HepG2 (cell line): ENCODE measurements at regions not wholly inside any gene's neighbourhood (a gene's known extent, or its start where the extent isn't known, plus 50 kb on each side); places are given as distances from the start of the nearest gene placed in this dataset.

Experiments used
- ATAC-seq: fragments of 200-7000 bp; cut with Tn5 transposase; 3 replicates; pipeline ENCODE4 v1.9.1; 2020; ENCODE audit warnings: mild to moderate bottlenecking, moderate library complexity
- BruUV-seq: library from RNA; stranded (reverse); fragments of 400-500 nt; replicated peaks from 2 replicates; lab custom pipeline; 2021; lab: Mats Ljungman, UMichigan
- CTCF ChIA-PET: fragments of 300-600 bp; formaldehyde crosslinking; extraction: SDS; loops from one replicate; lab custom pipeline; 2021; ENCODE audit warnings: low total read pairs, inconsistent platforms, low intra/inter-chr PET ratio; lab: Yijun Ruan, JAX
- POLR2A ChIA-PET: fragments of 350-600 bp; sonication (Branson Sonifier 250); formaldehyde crosslinking; loops from one replicate; lab custom pipeline; 2020; ENCODE audit warnings: antibody characterized with exemption, inconsistent platforms; lab: Yijun Ruan, JAX
- DNase-seq: peaks from one replicate; pipeline ENCODE4 v3.0.0-alpha.2; 2015; ENCODE audit warnings: low spot score
- FAIRE-seq: peaks from 3 replicates; lab custom pipeline; 2011; peaks lifted over from hg19 to GRCh38; lab: Jason Lieb, UNC
- H2AFZ ChIP-seq: one replicate; pipeline ENCODE4 v1.6.1; 2011; ENCODE audit warnings: low read length, inconsistent platforms
- H3K27ac ChIP-seq: fragments of 300-600 bp; 3 replicates; pipeline ENCODE4 v1.8.0; 2011; ENCODE audit warnings: mixed run types, mild to moderate bottlenecking, mixed read lengths, low read length, inconsistent platforms; ENCODE audit not compliant: insufficient read depth; ENCODE audit errors: extremely low read length
- H3K27me3 ChIP-seq, 2 experiments: fragments of 200-600 bp in 1 of 2; 2 replicates in 1 of 2; 3 replicates in 1 of 2; pipeline versions ENCODE4 v1.6.0 to v1.8.0; 2011; ENCODE audit warnings: low read length in 2 of 2, mild to moderate bottlenecking in 2 of 2, moderate library complexity in 2 of 2, inconsistent platforms in 1 of 2; ENCODE audit not compliant: insufficient read depth in 2 of 2, control insufficient read depth in 1 of 2
- H3K36me3 ChIP-seq, 2 experiments: fragments of 200-600 bp in 1 of 2; replicated peaks in 1 of 2; 2 replicates in 1 of 2; 3 replicates in 1 of 2; pipeline versions ENCODE4 v1.5.1 to v1.8.0; 2011; ENCODE audit warnings: low read length in 2 of 2, inconsistent platforms in 1 of 2; ENCODE audit not compliant: insufficient read depth in 2 of 2, control insufficient read depth in 1 of 2
- H3K4me1 ChIP-seq: 2 replicates; pipeline ENCODE4 v1.5.1; 2012; ENCODE audit warnings: low read length, inconsistent platforms; ENCODE audit not compliant: insufficient read depth
- H3K4me2 ChIP-seq: 2 replicates; pipeline ENCODE4 v1.6.0; 2011; ENCODE audit warnings: low read depth, low read length, inconsistent platforms
- H3K4me3 ChIP-seq, 3 experiments: fragments of 200-600 bp in 1 of 3; sonication (generic), shearing (Covaris generic) in 1 of 3; replicated peaks in 1 of 3; 2 replicates each; pipeline ENCODE4 v1.5.1; 2011 to 2016; ENCODE audit warnings: low read length in 3 of 3, inconsistent platforms in 2 of 3, low read depth in 2 of 3, mild to moderate bottlenecking in 2 of 3, control low read depth in 1 of 3, mixed read lengths in 1 of 3; ENCODE audit not compliant: insufficient read depth in 1 of 3
- H3K79me2 ChIP-seq: one replicate; pipeline ENCODE4 v1.6.1; 2011; ENCODE audit warnings: low read length, inconsistent platforms; ENCODE audit not compliant: insufficient read depth
- H3K9ac ChIP-seq: 2 replicates; pipeline ENCODE4 v1.6.0; 2011; ENCODE audit warnings: mild to moderate bottlenecking, low read depth, low read length, inconsistent platforms; ENCODE audit not compliant: insufficient read depth
- H3K9me3 ChIP-seq: 2 replicates; pipeline ENCODE4 v1.5.1; 2012; ENCODE audit warnings: mild to moderate bottlenecking, low read length
- H4K20me1 ChIP-seq: 2 replicates; pipeline ENCODE4 v1.6.0; 2011; ENCODE audit warnings: inconsistent platforms, mild to moderate bottlenecking, low read length, moderate library complexity; ENCODE audit not compliant: insufficient read depth
- LCORL ChIP-seq, 2 experiments: fragments of 450-650 bp in 1 of 2; sonication (generic) in 1 of 2; formaldehyde crosslinking in 1 of 2; IDR thresholded peaks; 2 replicates each; pipeline versions ENCODE4 v1.5.0 to v1.6.1; 2017 to 2020; ENCODE audit warnings: antibody characterized with exemption in 1 of 2, missing genetic modification reagents in 1 of 2
- MTA1 ChIP-seq: sonication (generic); formaldehyde crosslinking; IDR thresholded peaks from 2 replicates; pipeline ENCODE4 v1.4.0; 2020; ENCODE audit warnings: missing genetic modification reagents, mild to moderate bottlenecking, borderline replicate concordance
- TGIF2 ChIP-seq: IDR thresholded peaks from 2 replicates; pipeline ENCODE4 v1.6.1; 2016; ENCODE audit warnings: control low read depth, missing compliant biosample characterization
- WGBS: methylation state at CpG from one replicate; pipeline ENCODE4 v1.1.6; 2017; ENCODE audit warnings: low lambda C conversion rate; 5-methylcytosine and 5-hydroxymethylcytosine counted together
- in situ Hi-C: cut with HindIII; loops from 2 replicates; pipeline ENCODE4 v1.10.0; 2017; ENCODE audit warnings: low pct_unique_long_range_greater_than_20kb; ENCODE audit not compliant: extremely low pct_ligation_motif_present
- intact Hi-C: fragments of 100-400 bp; cut with micrococcal nuclease; formaldehyde crosslinking; loops from one replicate; pipeline ENCODE4 v1.10.0; 2022; ENCODE audit not compliant: unreplicated experiment

- Histone ChIP-seq H3K79me2 (no peaks in the 10 kb centered on the region), H3K27ac (no peak overlapping the region), H3K36me3 (no peaks in the 10 kb centered on the region), H2AFZ (no peak overlapping the region), H4K20me1 (no peaks in the 10 kb centered on the region), H3K4me2 (no peak overlapping the region), H3K9me3 (no peaks in the 10 kb centered on the region; the same call in 1 of the 2 replicates), H3K4me3 (no peak overlapping the region), H3K4me1 (no peaks in the 10 kb centered on the region), H3K27me3 (peaks cover 3 to 38% of the 10 kb centered on the region in 2 experiments; a peak in 2 of 5 replicates), H3K9ac (no peak overlapping the region)
- POLR2A ChIA-PET = no interaction called here
- intact Hi-C loops (no loop called here), in situ Hi-C loops (no loop called here)
- CTCF ChIA-PET = no interaction called here
- DNase-seq (no peak), ATAC-seq (no peak), FAIRE-seq (no peak)
- TF ChIP-seq TGIF2 (CRISPR knock-in tag) (no peak), LCORL (IDR thresholded peaks at IDR 0.05) (no peak), LCORL (CRISPR knock-in tag; IDR thresholded peaks at IDR 0.05) (no peak)
- BruUV-seq = no TSS peak
- 50% methylated on average over 8 of the region's 8 CpGs for WGBS
Measured at GRCh38 chr13:111873676-111874178, 193.2 kb upstream of the SOX1 start.

DNA sequence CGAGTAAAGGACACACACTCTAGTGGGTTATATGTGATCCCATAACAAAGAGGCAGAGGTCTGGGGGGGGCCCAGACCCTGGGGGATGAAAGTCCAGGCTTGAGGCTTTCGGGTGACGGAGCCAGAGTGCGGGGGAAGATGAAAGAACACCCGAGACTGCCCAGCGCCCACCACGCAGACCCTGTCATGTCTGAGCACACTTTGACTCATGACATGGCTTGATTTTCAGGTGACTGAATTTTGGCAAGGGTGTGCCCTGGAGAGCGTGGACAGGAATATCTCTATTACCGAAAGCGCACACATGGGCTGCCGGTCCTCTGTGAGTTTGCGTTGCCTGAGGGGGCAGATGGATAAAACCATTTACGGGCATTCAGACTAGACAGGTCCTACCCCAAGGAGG lies 192.0 kb upstream of the SOX1 start:
- intact Hi-C loops (no loop called here), in situ Hi-C loops (no loop called here)
- Histone ChIP-seq H3K9ac (no peak overlapping the region), H4K20me1 (no peaks in the 10 kb centered on the region), H3K27me3 (peaks cover 3 to 35% of the 10 kb centered on the region in 2 experiments; a peak in 2 of 5 replicates), H3K4me2 (no peak overlapping the region), H3K36me3 (no peaks in the 10 kb centered on the region), H2AFZ (no peak overlapping the region), H3K27ac (no peak overlapping the region), H3K4me1 (no peaks in the 10 kb centered on the region), H3K9me3 (no peaks in the 10 kb centered on the region; the same call in 1 of the 2 replicates), H3K79me2 (no peaks in the 10 kb centered on the region), H3K4me3 (no peak overlapping the region)
- ChIA-PET CTCF (no interaction called here), POLR2A (no interaction called here)
- FAIRE-seq = no peak
- 48% methylated on average over 10 of the region's 13 CpGs for WGBS
- BruUV-seq = no TSS peak
- no peak for ATAC-seq
- no peak for TF ChIP-seq MTA1 (CRISPR knock-in tag)
- DNase-seq = no peak
